SH-SY5Y (cell line): ENCODE measurements at regions not wholly inside any gene's neighbourhood (a gene's known extent, or its start where the extent isn't known, plus 50 kb on each side); places are given as distances from the start of the nearest gene placed in this dataset.
A peak's percentile ranks its signal among the peaks of the same experiment; 100 is the strongest.

Source experiments
- GATA2 ChIP-seq: IDR thresholded peaks from 2 replicates; pipeline ENCODE4 v1.6.1; 2011; ENCODE audit warnings: mild to moderate bottlenecking, low read depth, low read length
- GATA3 ChIP-seq: IDR thresholded peaks from 2 replicates; pipeline ENCODE4 v1.6.1; 2011; ENCODE audit warnings: low read depth, mild to moderate bottlenecking, low read length, moderate library complexity

GRCh38 chr1:105317976-105318375, 1568.3 kb downstream of the AMY1C start:
- peak; percentile 84 for TF ChIP-seq GATA2
- TF ChIP-seq GATA3: peak; percentile 99
